ENCODE measurements at regions not wholly inside any gene's neighbourhood (a gene's known extent, or its start where the extent isn't known, plus 50 kb on each side); places are given as distances from the start of the nearest gene placed in this dataset.

DNA sequence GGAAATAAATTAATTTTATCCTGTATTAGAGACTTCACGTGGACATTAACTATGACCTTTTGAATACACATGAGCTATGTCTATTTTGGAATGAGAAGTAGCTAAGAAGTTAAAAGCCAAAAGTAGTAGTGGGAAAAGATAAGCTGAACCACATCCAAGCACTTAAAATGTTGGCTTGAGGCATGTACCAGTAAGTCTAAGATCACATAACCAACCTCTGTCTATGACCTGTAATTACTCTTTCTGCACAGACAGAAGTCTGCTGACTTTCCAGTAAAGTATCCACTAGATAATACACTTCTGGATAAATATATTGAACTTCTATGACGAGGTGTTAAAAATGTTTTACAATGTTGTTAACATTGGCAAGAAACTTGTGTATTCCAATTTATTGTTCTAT, 68.7 kb downstream of the LIG4 start:
- TF ChIP-seq, protein P1, sequence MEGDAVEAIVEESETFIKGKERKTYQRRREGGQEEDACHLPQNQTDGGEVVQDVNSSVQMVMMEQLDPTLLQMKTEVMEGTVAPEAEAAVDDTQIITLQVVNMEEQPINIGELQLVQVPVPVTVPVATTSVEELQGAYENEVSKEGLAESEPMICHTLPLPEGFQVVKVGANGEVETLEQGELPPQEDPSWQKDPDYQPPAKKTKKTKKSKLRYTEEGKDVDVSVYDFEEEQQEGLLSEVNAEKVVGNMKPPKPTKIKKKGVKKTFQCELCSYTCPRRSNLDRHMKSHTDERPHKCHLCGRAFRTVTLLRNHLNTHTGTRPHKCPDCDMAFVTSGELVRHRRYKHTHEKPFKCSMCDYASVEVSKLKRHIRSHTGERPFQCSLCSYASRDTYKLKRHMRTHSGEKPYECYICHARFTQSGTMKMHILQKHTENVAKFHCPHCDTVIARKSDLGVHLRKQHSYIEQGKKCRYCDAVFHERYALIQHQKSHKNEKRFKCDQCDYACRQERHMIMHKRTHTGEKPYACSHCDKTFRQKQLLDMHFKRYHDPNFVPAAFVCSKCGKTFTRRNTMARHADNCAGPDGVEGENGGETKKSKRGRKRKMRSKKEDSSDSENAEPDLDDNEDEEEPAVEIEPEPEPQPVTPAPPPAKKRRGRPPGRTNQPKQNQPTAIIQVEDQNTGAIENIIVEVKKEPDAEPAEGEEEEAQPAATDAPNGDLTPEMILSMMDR (conservative IDR thresholded peaks at IDR 0.05; ENCODE audit: low read length), result no peak
- no peak for TF ChIP-seq EZH2phosphoT487 (IDR thresholded peaks at IDR 0.05; ENCODE audit: borderline replicate concordance)
